ENCODE measurements at regions not wholly inside any gene's neighbourhood (a gene's known extent, or its start where the extent isn't known, plus 50 kb on each side); places are given as distances from the start of the nearest gene placed in this dataset.

- Histone ChIP-seq H3K4me2 (peak overlapping the region; percentile 28), H4K20me1 (replicated peaks; ENCODE audit: insufficient read depth) (no peaks in the 10 kb centered on the region), H3K4me3 (0 out of 2 replicates have a peak overlapping the region, but pooled peaks have one; percentile 10), H3K36me3 (ENCODE audit: insufficient read depth) (no peaks in the 10 kb centered on the region), H2AFZ (no peak overlapping the region), H3K4me1 (ENCODE audit: insufficient read depth) (peaks cover 41% of the 10 kb centered on the region), H3K79me2 (replicated peaks; ENCODE audit: insufficient read depth) (no peaks in the 10 kb centered on the region), H3K9me2 (ENCODE audit: insufficient read depth) (no peaks in the 10 kb centered on the region), H3F3A (replicated peaks; ENCODE audit: low read depth) (no peaks in the 10 kb centered on the region), H3K27me3 (ENCODE audit: insufficient read depth) (no peaks in the 10 kb centered on the region), H3K27ac (ENCODE audit: low read depth) (peak overlapping the region; percentile 59; the same call in 1 of the 2 replicates)
- Mint-ChIP-seq H3K4me1 (peaks cover 40% of the 10 kb centered on the region), H3K27ac (peak overlapping the region; percentile 96), H3K27me3 (ENCODE audit: insufficient read depth, low read depth, poor library complexity) (no peaks in the 10 kb centered on the region), H3K9me3 (no peaks in the 10 kb centered on the region), H3K4me3 (no peak overlapping the region), H3K36me3 (ENCODE audit: low read depth) (no peaks in the 10 kb centered on the region; the same call in 2 of the 3 replicates)
- no peak for TF ChIP-seq ZNF331 (CRISPR knock-in tag; IDR thresholded peaks at IDR 0.05; ENCODE audit: low read depth)
- TF ChIP-seq NANOG (IDR thresholded peaks at IDR 0.05; ENCODE audit: borderline replicate concordance), result peak; percentile 87
- no peak for TF ChIP-seq ZNF114 (CRISPR knock-in tag; IDR thresholded peaks at IDR 0.05)
- DNase-seq (ENCODE audit: low spot score), result peak; percentile 57
- ATAC-seq, result peak; percentile 73
Measured at GRCh38 chr14:40616579-40616978, 990.1 kb upstream of the LRFN5 start.

GRCh38 chr14:40601063-40601462, 1005.6 kb upstream of the LRFN5 start:
- Mint-ChIP-seq H3K4me1 (no peaks in the 10 kb centered on the region), H3K27ac (no peak overlapping the region; the same call in 1 of the 2 replicates), H3K9me3 (peaks cover 2% of the 10 kb centered on the region; the same call in 2 of the 3 replicates), H3K4me3 (no peak overlapping the region), H3K27me3 (ENCODE audit: insufficient read depth, low read depth, poor library complexity) (no peaks in the 10 kb centered on the region), H3K36me3 (ENCODE audit: low read depth) (peaks cover 2% of the 10 kb centered on the region; the same call in 2 of the 3 replicates)
- Histone ChIP-seq H3K4me2 (no peak overlapping the region), H3K36me3 (ENCODE audit: insufficient read depth) (no peaks in the 10 kb centered on the region), H2AFZ (no peak overlapping the region), H3K79me2 (replicated peaks; ENCODE audit: insufficient read depth) (no peaks in the 10 kb centered on the region), H3F3A (replicated peaks; ENCODE audit: low read depth) (no peaks in the 10 kb centered on the region), H3K4me1 (ENCODE audit: insufficient read depth) (no peaks in the 10 kb centered on the region), H3K4me3 (no peak overlapping the region), H3K27me3 (ENCODE audit: insufficient read depth) (no peaks in the 10 kb centered on the region), H3K9me2 (ENCODE audit: insufficient read depth) (no peaks in the 10 kb centered on the region), H4K20me1 (replicated peaks; ENCODE audit: insufficient read depth) (no peaks in the 10 kb centered on the region), H3K27ac (ENCODE audit: low read depth) (no peak overlapping the region)
- DNase-seq (ENCODE audit: low spot score) (no peak), ATAC-seq (no peak)
- no peak for TF ChIP-seq JUNB (IDR thresholded peaks at IDR 0.05; ENCODE audit: unreplicated experiment)
- TF ChIP-seq NANOG (IDR thresholded peaks at IDR 0.05; ENCODE audit: borderline replicate concordance), result no peak
- no peak for TF ChIP-seq STAT1 (IDR thresholded peaks at IDR 0.05; ENCODE audit: unreplicated experiment)
- TF ChIP-seq ZNF331 (CRISPR knock-in tag; IDR thresholded peaks at IDR 0.05; ENCODE audit: low read depth), result no peak
- TF ChIP-seq EZH2phosphoT487 (IDR thresholded peaks at IDR 0.05; ENCODE audit: unreplicated experiment), result no peak
- no peak for TF ChIP-seq EZH2 (IDR thresholded peaks at IDR 0.05; ENCODE audit: low read depth, unreplicated experiment)
- no peak for TF ChIP-seq CREB1 (CRISPR knock-in tag; IDR thresholded peaks at IDR 0.05; ENCODE audit: low read depth)
- TF ChIP-seq ZNF114 (CRISPR knock-in tag; IDR thresholded peaks at IDR 0.05), result no peak

GRCh38 chr14:40599725-40600124, 1007.0 kb upstream of the LRFN5 start:
- TF ChIP-seq ZNF114 (CRISPR knock-in tag; IDR thresholded peaks at IDR 0.05), result no peak
- no peak for TF ChIP-seq REST (IDR thresholded peaks at IDR 0.05; ENCODE audit: unreplicated experiment)
- TF ChIP-seq JUNB (IDR thresholded peaks at IDR 0.05; ENCODE audit: unreplicated experiment), result no peak
- no peak for TF ChIP-seq EZH2 (IDR thresholded peaks at IDR 0.05; ENCODE audit: low read depth, unreplicated experiment)
- TF ChIP-seq POLR2AphosphoS5 (IDR thresholded peaks at IDR 0.05; ENCODE audit: low read depth), result no peak
- Histone ChIP-seq H3K27me3 (ENCODE audit: insufficient read depth) (no peaks in the 10 kb centered on the region), H3K79me2 (replicated peaks; ENCODE audit: insufficient read depth) (no peaks in the 10 kb centered on the region), H3K4me1 (ENCODE audit: insufficient read depth) (no peaks in the 10 kb centered on the region), H4K20me1 (replicated peaks; ENCODE audit: insufficient read depth) (no peaks in the 10 kb centered on the region), H3K4me2 (no peak overlapping the region), H3F3A (replicated peaks; ENCODE audit: low read depth) (no peaks in the 10 kb centered on the region), H2AFZ (no peak overlapping the region), H3K27ac (ENCODE audit: low read depth) (no peak overlapping the region), H3K36me3 (ENCODE audit: insufficient read depth) (no peaks in the 10 kb centered on the region), H3K4me3 (no peak overlapping the region), H3K9me2 (ENCODE audit: insufficient read depth) (no peaks in the 10 kb centered on the region)
- H3K27ac Mint-ChIP-seq, result 0 out of 2 replicates have a peak overlapping the region, but pooled peaks have one; percentile 16
- no peaks in the 10 kb centered on the region for H3K9me3 Mint-ChIP-seq
- ATAC-seq (no peak), DNase-seq (ENCODE audit: low spot score) (no peak)
- no peaks in the 10 kb centered on the region for H3K36me3 Mint-ChIP-seq (ENCODE audit: low read depth)
- H3K27me3 Mint-ChIP-seq (ENCODE audit: insufficient read depth, low read depth, poor library complexity), result no peaks in the 10 kb centered on the region
- H3K4me1 Mint-ChIP-seq, result no peaks in the 10 kb centered on the region
- H3K4me3 Mint-ChIP-seq, result no peak overlapping the region

All from GM23338 (cell line).